SK-N-SH (cell line): ENCODE measurements at regions not wholly inside any gene's neighbourhood (a gene's known extent, or its start where the extent isn't known, plus 50 kb on each side); places are given as distances from the start of the nearest gene placed in this dataset.

Source experiments
- EZH2phosphoT487 ChIP-seq: fragments of 200-600 bp; sonication (generic); IDR thresholded peaks from 2 replicates; pipeline ENCODE4 v1.6.1; 2017; ENCODE audit warnings: low read depth, mixed run types, mild to moderate bottlenecking, antibody characterized with exemption, moderate library complexity, borderline replicate concordance
- POLR2AphosphoS5 ChIP-seq: IDR thresholded peaks from 2 replicates; pipeline ENCODE4 v1.6.1; 2012; ENCODE audit warnings: low read depth, low read length

DNA sequence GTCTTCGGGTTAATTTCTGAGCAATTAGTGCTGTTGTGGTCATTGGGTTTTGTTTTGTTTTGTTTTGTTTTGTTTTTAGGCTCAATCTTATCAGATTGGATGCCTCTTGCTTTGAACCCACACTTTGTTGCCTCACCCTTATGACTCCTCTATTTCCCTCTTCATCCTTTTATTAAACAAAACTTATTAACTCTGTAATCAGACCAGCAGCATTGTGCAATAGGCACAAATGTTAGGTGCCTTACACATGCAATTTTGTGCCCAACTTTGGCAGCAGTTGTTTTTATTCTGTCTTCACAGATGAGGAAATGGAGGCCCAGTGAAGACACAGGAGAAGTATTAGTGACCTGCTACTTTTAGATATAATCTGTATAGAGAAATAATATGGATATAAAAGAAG lies 377.7 kb downstream of the KCNRG start:
- TF ChIP-seq POLR2AphosphoS5 (no peak), EZH2phosphoT487 (no peak)
